Stimulated activated effector memory CD8-positive, alpha-beta T cell treated with anti-CD3 and anti-CD28 coated beads, Interleukin-12 subunit alpha, Interleukin-12 subunit beta, amount 100 ng/mL, for 72 hours (primary cell): ENCODE measurements at regions not wholly inside any gene's neighbourhood (a gene's known extent, or its start where the extent isn't known, plus 50 kb on each side); places are given as distances from the start of the nearest gene placed in this dataset.
"Not testable (repeated sequence)": the region's sequence is repeated elsewhere in the genome, so short reads cannot be mapped to it uniquely, and the experiment has no call there.

Experiments
- ATAC-seq: fragments of 150-1000 bp; cut with Tn5 transposase; 2 replicates; pipeline ENCODE4 v1.10.0; 2021
- DNase-seq, 2 donors: peaks; one replicate each; pipeline ENCODE4 v3.0.0; 2021 to 2022; ENCODE audit warnings: low spot score in 2 of 2
- H3K27ac Mint-ChIP-seq: one replicate; pipeline ENCODE4 v1.8.0; 2022; ENCODE audit warnings: mild to moderate bottlenecking, mixed read lengths
- H3K36me3 Mint-ChIP-seq: one replicate; pipeline ENCODE4 v1.8.0; 2022; ENCODE audit warnings: mild to moderate bottlenecking, mixed read lengths
- H3K4me1 Mint-ChIP-seq: one replicate; pipeline ENCODE4 v1.8.0; 2022; ENCODE audit warnings: mixed read lengths
- H3K4me3 Mint-ChIP-seq: one replicate; pipeline ENCODE4 v1.8.0; 2022; ENCODE audit warnings: mild to moderate bottlenecking, mixed read lengths
- H3K9me3 Mint-ChIP-seq: one replicate; pipeline ENCODE4 v1.8.0; 2022; ENCODE audit warnings: mixed read lengths

DNA sequence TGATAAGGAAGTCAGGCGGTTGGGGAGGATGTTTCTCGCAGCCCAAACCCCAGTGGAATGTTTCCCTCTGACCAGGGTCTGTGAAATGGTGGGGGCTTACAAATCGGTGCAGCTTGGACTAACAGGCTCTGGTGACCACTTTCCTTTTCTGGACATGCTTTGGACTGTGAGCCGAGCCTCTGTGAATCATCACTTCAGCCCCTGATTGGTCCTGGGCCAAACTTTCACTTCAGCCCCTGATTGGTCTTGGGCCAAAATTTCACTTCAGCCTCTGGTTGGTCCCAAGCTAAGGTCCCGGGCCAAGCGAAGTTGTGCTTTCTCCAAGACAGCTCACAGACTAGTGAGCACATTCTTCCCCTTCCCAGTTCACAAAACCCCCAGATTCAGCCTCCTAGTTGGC lies 223.7 kb upstream of the ANKRD20A1 start:
- H3K4me1 Mint-ChIP-seq, DNase-seq, H3K27ac Mint-ChIP-seq, H3K4me3 Mint-ChIP-seq, H3K9me3 Mint-ChIP-seq, ATAC-seq, H3K36me3 Mint-ChIP-seq: not testable (repeated sequence)

DNA sequence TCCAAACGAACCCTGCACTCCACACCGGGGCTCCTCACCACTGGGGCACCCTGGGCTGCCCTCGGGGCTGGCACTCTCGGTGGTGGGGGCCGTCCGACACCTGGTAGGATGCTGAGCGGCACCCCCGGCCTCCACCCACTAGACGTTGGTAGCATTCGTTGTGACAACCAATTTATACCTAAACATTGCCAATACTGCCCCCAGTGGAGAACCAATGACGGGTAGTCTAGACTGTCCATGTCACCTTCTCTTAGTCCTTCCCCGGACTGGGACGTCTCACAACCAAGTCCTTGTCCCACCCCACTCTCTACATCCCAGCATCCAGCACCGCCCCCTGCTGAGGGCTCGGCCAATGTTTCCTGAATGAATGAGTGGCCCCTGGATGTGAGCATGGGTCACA lies 246.8 kb upstream of the ANKRD20A1 start:
- not testable (repeated sequence) for DNase-seq, H3K9me3 Mint-ChIP-seq, H3K27ac Mint-ChIP-seq, H3K4me3 Mint-ChIP-seq, H3K4me1 Mint-ChIP-seq, H3K36me3 Mint-ChIP-seq
- ATAC-seq = peak; percentile 55

DNA sequence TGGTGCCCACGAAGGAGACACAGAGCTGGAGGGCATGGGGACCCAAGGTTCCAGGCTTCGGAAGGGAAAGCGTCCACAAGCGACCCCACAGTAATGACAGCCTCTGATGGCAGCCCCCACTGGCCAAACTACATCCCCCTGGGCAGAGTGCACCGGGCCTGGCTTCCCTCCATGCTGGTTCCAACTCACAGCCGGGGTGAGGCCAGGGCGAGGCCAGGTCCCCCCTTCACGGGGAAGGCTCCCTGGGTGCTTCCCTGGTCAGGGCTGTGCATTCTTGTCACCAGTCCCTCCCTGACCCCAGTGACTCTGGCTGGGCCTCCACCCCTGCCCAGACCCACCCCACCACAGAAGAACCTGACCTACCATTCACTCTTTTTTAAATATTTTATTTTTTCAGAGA lies 248.9 kb upstream of the ANKRD20A1 start:
- not testable (repeated sequence) for H3K27ac Mint-ChIP-seq, H3K4me1 Mint-ChIP-seq, DNase-seq, H3K36me3 Mint-ChIP-seq, H3K4me3 Mint-ChIP-seq, H3K9me3 Mint-ChIP-seq, ATAC-seq

DNA sequence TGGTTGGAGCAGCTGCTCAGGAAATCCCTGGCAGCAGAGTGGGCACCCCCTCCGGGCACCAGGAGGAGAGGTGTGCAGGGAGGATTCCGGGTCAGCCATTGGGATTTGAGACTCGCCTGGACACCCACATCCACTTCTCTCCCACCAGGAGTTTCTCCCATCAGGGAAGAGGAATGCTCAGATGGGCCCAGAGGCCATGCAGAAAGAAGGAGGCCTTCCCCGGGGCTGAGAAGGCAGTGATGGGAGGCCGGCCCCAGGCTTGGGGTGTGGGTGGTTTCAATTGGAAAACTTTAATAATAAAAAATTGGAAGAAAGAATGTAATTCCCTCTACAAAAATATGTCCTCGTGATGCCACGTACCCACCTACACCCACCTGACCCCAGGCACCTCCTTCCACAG lies 249.3 kb upstream of the ANKRD20A1 start:
- ATAC-seq, H3K9me3 Mint-ChIP-seq, H3K36me3 Mint-ChIP-seq, H3K4me3 Mint-ChIP-seq, H3K4me1 Mint-ChIP-seq, DNase-seq, H3K27ac Mint-ChIP-seq: not testable (repeated sequence)

- H3K9me3 Mint-ChIP-seq, H3K36me3 Mint-ChIP-seq, DNase-seq, ATAC-seq, H3K4me3 Mint-ChIP-seq, H3K4me1 Mint-ChIP-seq, H3K27ac Mint-ChIP-seq: not testable (repeated sequence)
Measured at GRCh38 chr9:67605113-67605512, 253.6 kb upstream of the ANKRD20A1 start.

- H3K4me1 Mint-ChIP-seq, H3K9me3 Mint-ChIP-seq, H3K4me3 Mint-ChIP-seq, H3K36me3 Mint-ChIP-seq, ATAC-seq, H3K27ac Mint-ChIP-seq, DNase-seq: not testable (repeated sequence)
Measured at GRCh38 chr9:67603609-67604008, 255.1 kb upstream of the ANKRD20A1 start.

- DNase-seq, H3K27ac Mint-ChIP-seq, ATAC-seq: not testable (repeated sequence)
Measured at GRCh38 chr9:67592424-67592823, 266.3 kb upstream of the ANKRD20A1 start.

DNA sequence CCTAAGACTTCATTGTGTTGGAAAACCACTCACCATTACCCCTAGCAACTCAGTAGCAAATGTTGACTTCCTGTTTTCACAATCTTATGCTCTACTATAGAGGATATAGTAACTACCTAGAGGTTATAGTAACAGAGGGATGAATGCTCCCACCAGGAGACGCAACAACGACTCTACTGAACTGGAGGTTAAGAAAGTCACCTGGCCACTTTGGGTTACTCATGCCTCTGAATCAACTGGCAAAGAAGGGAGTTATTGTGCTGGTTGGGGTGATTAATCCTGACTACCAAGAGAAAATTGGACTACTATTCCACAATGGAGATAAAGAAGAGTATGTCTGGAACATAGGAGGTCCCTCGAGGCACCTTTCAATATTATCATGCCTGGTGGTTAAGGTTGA lies 302.9 kb upstream of the ANKRD20A1 start:
- not testable (repeated sequence) for H3K9me3 Mint-ChIP-seq, DNase-seq, ATAC-seq, H3K4me3 Mint-ChIP-seq, H3K27ac Mint-ChIP-seq, H3K36me3 Mint-ChIP-seq, H3K4me1 Mint-ChIP-seq

More at GRCh38 chr9:67592424-67592823, 266.3 kb upstream of the ANKRD20A1 start:
- not testable (repeated sequence) for H3K4me3 Mint-ChIP-seq, H3K36me3 Mint-ChIP-seq, H3K9me3 Mint-ChIP-seq, H3K4me1 Mint-ChIP-seq

GRCh38 chr9:67550044-67550443 lies 308.7 kb upstream of the ANKRD20A1 start:
- not testable (repeated sequence) for DNase-seq, H3K36me3 Mint-ChIP-seq, H3K4me1 Mint-ChIP-seq, ATAC-seq, H3K27ac Mint-ChIP-seq, H3K9me3 Mint-ChIP-seq, H3K4me3 Mint-ChIP-seq

DNA sequence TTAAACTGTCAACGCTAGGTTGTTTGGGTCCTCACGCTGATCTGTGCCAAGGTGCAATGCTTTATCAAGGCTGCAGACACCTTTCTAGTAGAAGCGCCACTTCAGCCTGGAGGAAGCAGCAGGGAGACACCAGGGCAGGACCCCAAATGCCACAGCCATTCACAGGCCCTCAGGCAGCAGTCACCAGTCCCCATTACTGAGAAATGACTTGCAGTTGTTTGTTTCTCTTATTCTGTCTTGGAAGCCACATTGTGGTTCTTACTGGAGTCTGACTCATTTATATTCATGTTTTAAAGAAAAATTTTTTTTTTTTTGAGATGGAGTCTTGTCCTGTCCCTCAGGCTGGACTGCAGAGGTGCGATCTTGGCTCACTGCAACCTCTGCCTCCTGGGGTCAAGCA lies 328.9 kb upstream of the ANKRD20A1 start:
- H3K27ac Mint-ChIP-seq, H3K9me3 Mint-ChIP-seq, H3K4me1 Mint-ChIP-seq, DNase-seq, H3K36me3 Mint-ChIP-seq, ATAC-seq, H3K4me3 Mint-ChIP-seq: not testable (repeated sequence)

DNA sequence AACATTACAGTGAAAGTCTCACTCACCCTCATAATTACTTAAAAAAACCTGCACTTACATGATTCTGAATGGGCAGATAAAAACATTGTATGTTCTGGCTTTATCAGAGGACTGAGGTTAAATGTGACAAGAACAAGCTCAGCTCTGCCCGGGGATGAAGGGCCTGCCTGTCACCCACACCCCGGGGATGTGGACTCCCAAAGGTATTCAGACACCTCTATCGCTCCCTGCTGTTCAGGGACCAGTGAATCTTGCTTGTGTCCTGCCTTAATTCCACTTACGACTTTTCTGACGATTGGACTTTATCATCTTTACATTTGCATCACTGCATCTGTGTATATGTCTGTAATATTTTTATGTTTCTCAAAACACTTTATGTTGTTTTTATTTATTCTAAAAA lies 341.8 kb upstream of the ANKRD20A1 start:
- H3K36me3 Mint-ChIP-seq, H3K9me3 Mint-ChIP-seq, ATAC-seq, H3K4me1 Mint-ChIP-seq, DNase-seq, H3K4me3 Mint-ChIP-seq, H3K27ac Mint-ChIP-seq: not testable (repeated sequence)

DNA sequence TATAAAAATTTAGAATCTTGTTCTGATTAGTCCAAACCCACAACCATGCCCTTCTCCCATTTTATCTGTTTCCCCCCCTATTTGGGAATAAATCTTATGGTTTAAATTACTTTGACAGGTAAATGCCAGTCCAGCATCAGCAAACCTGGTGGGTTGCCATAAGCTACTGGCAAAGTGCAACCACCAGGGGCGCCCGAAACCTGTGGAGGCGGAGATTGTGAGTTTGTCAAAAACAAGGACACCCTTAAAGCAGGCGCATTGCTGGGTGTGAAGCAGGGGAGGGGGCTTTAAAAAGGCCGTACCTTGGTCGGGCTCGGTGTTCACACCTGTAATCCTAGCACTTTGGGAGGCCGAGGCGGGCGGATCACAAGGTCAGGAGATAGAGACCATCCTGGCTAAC lies 344.1 kb upstream of the ANKRD20A1 start:
- H3K36me3 Mint-ChIP-seq, H3K4me1 Mint-ChIP-seq, H3K9me3 Mint-ChIP-seq, H3K27ac Mint-ChIP-seq, DNase-seq, ATAC-seq, H3K4me3 Mint-ChIP-seq: not testable (repeated sequence)

- not testable (repeated sequence) for H3K4me3 Mint-ChIP-seq, H3K4me1 Mint-ChIP-seq, ATAC-seq, H3K9me3 Mint-ChIP-seq, H3K36me3 Mint-ChIP-seq, H3K27ac Mint-ChIP-seq, DNase-seq
Measured at GRCh38 chr9:67503728-67504369, 354.9 kb upstream of the ANKRD20A1 start.

DNA sequence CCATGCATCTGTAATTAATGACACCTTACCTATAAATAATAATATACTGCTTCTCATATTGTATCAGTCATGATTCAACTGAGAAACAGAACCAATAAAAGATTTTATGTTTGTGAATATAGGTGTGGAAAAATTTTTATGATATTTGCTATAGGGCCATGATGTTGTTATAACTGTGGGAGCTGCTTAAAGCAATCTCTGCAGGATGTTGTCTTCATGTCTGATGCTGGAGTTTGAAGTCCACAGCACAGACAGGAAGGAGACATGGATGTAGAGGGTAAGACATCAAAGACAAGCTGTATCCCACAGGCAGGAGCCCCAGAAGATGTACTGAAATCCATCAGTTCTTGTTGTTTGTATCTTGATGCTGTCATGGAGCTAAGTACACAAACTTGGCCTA lies 366.7 kb upstream of the ANKRD20A1 start:
- not testable (repeated sequence) for H3K9me3 Mint-ChIP-seq, DNase-seq, H3K27ac Mint-ChIP-seq, H3K36me3 Mint-ChIP-seq, H3K4me1 Mint-ChIP-seq, ATAC-seq, H3K4me3 Mint-ChIP-seq

DNA sequence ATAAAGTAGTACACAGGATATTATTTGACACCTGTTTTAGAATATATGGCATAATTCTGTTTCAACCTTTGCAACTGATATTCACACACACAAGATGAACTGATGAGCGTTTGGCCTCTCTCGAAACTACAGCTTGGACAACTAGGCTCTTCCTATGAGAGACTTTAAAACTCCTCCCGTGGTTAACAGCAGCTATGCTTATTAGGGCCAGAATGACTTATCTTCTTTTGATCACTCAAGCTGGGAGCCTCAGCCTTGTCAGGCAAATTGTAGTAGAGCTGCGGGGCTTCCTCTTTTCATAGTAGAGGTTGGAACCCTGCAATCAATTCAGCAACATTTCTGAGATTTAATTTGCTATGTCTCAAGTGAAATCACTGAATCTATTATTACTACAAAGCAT lies 381.3 kb upstream of the ANKRD20A1 start:
- not testable (repeated sequence) for H3K9me3 Mint-ChIP-seq, H3K36me3 Mint-ChIP-seq, H3K4me1 Mint-ChIP-seq

GRCh38 chr9:67470739-67471138 lies 388.0 kb upstream of the ANKRD20A1 start:
- H3K36me3 Mint-ChIP-seq, H3K4me3 Mint-ChIP-seq, H3K9me3 Mint-ChIP-seq, ATAC-seq, DNase-seq, H3K4me1 Mint-ChIP-seq, H3K27ac Mint-ChIP-seq: not testable (repeated sequence)

More for the DNA sequence above, 381.3 kb upstream of the ANKRD20A1 start:
- ATAC-seq, H3K4me3 Mint-ChIP-seq, H3K27ac Mint-ChIP-seq, DNase-seq: not testable (repeated sequence)

DNA sequence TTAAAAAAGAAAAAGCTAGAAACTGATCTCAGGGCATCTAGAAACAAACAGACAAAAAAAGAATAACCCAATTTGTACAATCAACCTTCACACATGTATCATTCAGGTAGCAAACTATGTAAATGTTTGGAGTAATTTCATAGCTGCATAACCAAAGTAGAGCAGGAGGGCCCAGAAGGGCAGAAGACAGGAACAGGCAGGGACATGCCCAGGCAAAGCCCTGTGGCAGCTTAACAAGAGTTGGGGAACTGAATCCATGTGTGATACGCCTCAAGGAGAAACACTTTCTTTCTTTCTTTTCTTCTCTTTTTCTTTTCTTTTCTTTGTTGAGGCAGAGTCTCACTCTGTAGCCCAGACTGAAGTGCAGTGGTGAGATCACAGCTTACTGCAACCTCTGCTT lies 390.4 kb upstream of the ANKRD20A1 start:
- H3K27ac Mint-ChIP-seq, H3K4me1 Mint-ChIP-seq, H3K4me3 Mint-ChIP-seq, ATAC-seq, DNase-seq, H3K36me3 Mint-ChIP-seq, H3K9me3 Mint-ChIP-seq: not testable (repeated sequence)
